GM21825 (cell line): ENCODE measurements at regions not wholly inside any gene's neighbourhood (a gene's known extent, or its start where the extent isn't known, plus 50 kb on each side); places are given as distances from the start of the nearest gene placed in this dataset.

ENCODE experiments used
- ATAC-seq: cut with Tn5 transposase; IDR thresholded peaks from one replicate; pipeline ENCODE4 v1.9.1; 2021; ENCODE audit warnings: mild to moderate bottlenecking, moderate library complexity; ENCODE audit not compliant: unreplicated experiment

DNA sequence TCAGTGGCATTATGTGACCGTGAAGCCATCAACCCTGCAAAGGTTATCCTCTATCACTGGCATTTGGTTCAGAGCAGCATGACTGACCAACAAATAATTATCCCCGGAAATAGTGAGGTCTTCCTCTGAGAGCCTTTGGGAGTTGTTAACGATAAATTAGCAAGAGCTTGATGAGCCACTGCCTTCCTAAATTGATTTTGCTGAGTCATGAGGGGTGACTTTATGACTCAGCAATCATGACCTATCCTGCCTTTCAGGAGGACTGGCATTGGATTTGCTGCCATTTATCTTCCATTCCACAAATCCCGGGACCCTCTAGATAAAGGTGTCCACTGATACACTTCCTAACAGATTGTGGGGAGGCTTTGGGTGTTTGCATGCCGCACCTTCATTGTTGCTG lies 80.8 kb upstream of the MTNR1B start:
- ATAC-seq: no peak

DNA sequence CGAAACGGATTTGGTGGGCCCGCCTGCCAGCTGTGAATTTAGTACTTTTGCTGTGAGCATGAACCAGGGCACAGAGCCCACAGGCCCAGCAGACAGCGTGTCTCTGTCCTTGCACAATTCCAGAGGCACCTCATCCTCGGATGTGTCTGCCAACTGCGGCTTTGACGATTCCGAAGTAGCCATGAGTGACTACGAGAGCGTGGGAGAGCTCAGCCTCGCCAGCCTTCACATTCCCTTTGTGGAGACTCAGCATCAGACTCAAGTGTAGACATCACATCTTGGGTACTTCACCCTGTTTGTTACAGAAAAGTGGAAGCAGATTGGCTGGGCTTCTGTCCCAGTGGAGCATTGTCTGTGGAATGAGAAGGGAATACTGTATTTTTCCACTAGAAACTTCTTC lies 78.6 kb upstream of the MTNR1B start:
- no peak for ATAC-seq

DNA sequence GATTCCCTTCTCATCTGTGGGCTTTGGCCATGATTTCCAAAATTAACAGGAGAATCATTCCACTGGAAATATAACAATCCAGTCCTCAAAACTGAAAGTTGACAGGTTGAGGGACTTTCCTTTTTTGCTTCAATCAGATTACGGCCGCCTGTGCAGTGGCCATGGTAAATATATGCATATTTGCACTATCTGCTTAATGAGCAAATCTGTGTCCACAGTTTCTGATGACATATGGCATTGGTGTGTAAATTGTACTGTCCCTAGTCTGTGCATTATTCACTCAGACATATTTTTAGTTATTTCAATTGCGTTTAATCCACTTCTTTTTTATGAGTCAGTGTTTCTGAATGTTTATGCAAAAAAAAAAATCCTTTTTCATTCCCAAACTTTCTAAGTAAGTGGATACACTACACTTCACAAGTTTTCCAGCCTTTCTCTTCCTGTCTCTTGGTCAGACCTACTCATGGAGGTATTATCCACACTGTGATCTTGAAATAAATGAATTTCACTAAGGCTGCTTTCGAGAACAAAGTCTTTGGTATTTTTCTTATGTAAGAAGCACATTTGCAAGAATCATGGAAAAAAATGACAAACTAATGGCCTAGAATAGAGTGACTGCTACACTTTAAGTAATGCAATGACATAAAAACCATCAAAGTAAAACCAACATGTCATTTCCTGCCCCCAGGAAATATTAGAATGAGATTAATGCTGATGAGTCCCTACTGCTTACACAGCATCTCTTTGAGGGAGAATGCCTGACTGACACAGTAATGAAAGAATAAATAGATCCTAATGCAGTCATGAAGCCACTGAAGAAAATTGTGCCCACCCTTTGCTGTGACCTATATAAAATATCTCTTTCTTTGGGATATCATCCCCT lies 76.4 kb upstream of the MTNR1B start:
- ATAC-seq: no peak

DNA sequence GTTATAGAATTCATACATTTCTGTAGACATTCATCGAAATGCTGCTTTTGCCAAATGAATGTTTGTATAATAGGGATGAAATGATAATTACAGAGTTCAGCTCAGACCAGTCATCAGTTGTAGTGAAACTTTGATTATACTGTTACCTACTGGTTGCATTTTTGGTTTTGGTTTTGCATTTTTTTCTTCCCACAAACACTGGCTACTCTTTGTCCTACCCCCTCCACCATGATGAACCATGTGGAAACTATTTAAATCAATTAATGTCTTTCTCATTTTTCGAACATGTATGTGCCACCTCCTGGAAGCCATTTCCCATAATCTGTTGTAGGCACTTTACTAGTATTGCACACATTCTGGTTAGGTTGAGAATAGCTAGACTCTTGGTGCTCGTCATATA lies 75.3 kb upstream of the MTNR1B start:
- ATAC-seq: no peak

DNA sequence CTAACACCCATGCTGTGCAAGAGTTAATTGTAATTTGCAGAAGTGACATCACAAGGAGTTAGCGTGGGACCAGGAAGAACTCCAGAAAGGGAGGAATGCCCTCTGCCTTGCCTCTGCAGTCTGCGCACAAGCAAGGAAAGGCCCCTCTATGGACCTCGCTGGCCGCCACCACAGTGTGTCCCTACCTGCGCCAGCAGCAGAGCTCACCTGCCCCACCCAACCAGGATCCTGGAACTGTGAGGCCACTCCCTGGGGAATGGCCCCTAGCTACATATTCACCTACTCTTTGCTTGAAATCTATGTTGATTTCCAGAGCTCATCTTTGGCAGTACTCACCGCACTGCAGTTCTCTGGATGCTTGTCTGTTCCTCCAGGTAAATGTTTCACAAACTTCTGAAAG lies 72.0 kb upstream of the MTNR1B start:
- no peak for ATAC-seq

DNA sequence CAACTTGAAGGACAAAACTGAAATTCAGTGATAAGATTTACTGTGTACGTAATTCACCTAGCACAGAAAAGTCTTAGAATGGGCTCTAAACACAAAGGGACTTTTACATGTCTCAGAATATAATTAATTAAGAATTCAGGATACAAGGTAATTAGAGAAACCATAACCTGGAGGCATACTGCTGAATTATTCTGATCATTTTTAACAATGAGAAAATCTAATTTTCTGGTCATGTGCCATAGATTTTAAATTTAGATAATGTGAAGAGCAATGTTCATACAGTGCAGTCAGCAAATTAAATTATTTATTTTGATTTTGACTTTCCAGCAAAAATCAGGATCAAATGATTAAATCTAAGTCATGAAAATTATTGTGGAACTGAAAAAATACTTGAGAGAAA lies 67.0 kb upstream of the MTNR1B start:
- ATAC-seq: no peak

DNA sequence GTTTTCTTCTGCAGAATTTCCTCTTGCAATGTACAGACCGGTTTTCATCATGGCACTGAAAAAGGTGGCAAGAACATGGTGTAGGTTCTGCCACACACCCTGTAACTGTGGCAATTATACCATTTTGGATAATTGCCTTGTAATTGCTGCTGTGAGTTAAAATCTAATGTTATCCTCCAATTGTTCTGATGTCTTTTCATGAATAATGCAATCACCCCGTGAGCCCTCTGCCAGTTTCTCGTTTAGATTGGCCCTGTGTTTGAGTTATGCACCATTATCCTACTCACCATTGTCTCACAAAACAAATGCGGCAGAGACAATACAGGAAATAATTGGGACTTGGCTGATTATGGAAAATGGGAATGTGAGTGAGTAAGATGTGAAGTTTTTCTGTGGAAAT lies 61.8 kb upstream of the MTNR1B start:
- ATAC-seq: no peak

DNA sequence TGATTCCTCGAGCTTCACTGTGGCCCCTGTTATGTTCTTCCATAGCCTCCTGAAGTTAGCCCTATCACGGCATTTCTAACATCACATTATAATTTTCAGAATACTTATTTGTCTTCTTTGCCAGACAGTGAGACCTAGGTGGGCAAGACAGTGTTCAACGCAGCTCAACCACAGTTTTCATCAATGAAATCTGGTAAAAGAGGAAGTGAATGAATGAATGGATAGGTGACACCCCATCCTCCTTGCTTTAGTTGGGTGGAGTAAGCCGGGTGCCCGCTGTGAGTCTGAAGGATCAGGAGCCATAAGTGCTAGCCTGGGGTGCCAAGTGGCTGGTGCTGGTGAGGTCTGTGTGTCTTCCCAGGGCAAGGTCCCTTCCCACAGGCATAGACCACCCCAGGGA lies 60.2 kb upstream of the MTNR1B start:
- ATAC-seq: no peak

DNA sequence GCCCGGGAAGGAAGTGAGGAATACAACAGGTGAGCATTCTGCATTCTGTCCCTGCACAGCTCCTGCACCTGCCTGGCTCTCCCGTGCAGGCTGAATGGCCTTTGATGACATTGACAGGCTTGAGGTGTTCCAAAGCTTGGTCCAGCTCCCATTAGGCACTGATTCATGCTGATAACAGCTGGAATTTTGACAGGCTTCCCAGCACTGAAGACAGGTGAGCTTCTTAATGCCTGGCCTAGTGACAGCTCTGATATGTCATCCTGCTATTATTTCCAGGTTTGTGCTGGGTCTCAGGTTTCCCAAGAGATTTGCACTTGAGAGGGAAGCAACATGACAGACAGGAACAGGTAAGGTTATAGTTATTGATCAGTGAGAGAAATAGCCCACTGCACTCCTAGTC lies 58.0 kb upstream of the MTNR1B start:
- ATAC-seq: no peak

DNA sequence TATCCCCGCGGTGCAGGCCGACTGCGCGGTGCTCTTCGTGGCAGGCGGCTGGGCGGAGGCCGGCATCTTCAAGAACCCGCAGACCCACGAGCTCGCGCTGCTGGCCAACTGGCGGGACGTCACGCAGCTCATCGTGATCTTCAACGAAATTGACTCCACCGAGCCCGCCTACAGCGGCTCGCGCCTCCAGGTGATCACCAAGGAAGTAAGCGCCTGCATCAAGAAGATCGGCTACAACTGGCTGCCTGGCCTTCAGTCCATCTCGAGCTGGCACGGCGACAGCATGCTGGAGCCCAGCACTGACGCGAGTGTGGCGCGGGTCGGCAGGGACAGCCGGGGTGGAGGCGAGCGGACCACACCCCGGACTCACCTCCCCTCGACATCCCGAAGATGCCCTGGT lies 53.9 kb upstream of the MTNR1B start:
- no peak for ATAC-seq

DNA sequence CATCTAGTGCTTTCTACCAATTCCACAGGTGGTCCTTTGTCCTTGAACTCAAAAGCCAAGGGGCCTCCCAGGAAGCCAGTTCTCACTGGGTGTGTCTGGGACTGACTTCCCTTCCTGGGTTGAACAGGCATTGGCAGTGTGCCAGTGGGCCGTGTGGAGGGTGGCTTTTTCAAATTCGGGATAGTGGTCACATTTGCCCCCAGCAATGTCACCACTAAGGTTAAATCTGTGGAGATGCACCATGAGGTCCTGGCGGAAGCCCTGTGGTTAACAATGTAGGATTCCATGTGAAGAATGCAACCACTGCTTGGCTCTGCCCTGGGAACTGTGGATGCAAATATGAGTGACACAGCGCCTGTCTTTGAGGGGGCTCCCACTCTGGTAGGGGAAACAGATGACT lies 53.2 kb upstream of the MTNR1B start:
- no peak for ATAC-seq

DNA sequence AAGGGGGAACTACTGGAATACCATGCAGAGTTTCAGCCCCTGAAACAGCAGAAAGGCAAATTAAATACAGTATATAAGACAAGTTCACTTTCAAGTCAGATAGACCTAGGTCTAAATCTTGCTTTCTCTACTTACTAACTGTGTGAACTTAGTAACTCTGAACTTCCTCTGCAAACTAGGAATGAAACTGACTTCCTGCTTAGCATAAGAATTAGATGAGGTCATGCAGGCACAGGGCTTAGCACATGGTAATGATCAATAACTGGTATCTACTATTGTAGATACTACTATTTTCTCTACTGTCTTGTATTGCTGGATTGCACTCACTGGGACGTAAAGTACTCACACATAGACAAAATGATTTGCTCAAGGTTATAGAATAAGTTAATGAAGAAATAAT lies 51.5 kb upstream of the MTNR1B start:
- ATAC-seq: no peak

DNA sequence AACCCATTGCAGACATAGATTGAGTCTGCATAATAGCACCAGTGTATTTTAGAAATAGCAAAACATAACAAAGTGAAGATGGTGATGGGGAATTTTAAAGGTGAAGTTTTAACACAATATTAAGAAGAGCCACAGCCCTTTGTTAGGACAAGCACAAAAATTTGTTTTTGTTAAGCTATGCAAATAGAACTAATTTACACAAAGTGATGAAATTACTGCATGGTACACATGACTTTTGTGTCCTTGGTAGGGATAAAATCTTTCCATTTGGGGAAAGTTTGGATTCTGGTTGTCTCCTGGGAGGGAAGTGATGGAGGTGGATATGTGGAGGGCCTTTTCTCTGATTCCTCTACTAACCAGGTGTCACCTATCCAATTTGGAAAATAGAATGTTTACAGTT lies 50.4 kb upstream of the MTNR1B start:
- ATAC-seq: no peak
